K562 (cell line): ENCODE measurements at regions not wholly inside any gene's neighbourhood (a gene's known extent, or its start where the extent isn't known, plus 50 kb on each side); places are given as distances from the start of the nearest gene placed in this dataset.

ENCODE experiments used
- ATF1 ChIP-seq, 2 experiments: fragments of 450-650 bp in 1 of 2; IDR thresholded peaks; 2 replicates each; pipeline ENCODE4 v1.6.1; 2016; ENCODE audit warnings: missing compliant biosample characterization in 1 of 2, missing genetic modification characterization in 1 of 2
- BCOR ChIP-seq: fragments of 450-650 bp; IDR thresholded peaks from 2 replicates; pipeline ENCODE4 v1.6.1; 2016
- CREB1 ChIP-seq, 2 experiments: sonication (generic) in 1 of 2; formaldehyde crosslinking in 1 of 2; IDR thresholded peaks; 2 replicates each; pipeline versions ENCODE4 v1.6.1 to v1.8.0; 2012 to 2022; ENCODE audit warnings: inconsistent platforms in 1 of 2, mild to moderate bottlenecking in 1 of 2, missing genetic modification reagents in 1 of 2, moderate library complexity in 1 of 2
- EP300 ChIP-seq: IDR thresholded peaks from 2 replicates; pipeline ENCODE4 v1.6.1; 2012; ENCODE audit warnings: low read length, improper control_type of control experiment
- ERF ChIP-seq: fragments of 450-650 bp; formaldehyde crosslinking; IDR thresholded peaks from 2 replicates; pipeline ENCODE4 v1.4.0; 2020; ENCODE audit warnings: mild to moderate bottlenecking, mixed read lengths
- GABPB2 ChIP-seq: fragments of 250-450 bp; sonication (Bioruptor Pico); conservative IDR thresholded peaks from 2 replicates; pipeline ENCODE4 v1.5.1; 2021; ENCODE audit warnings: mild to moderate bottlenecking
- HNRNPH1 ChIP-seq: fragments of 200-400 bp; formaldehyde crosslinking; optimal IDR thresholded peaks from 2 replicates; pipeline ENCODE3; 2017; ENCODE audit warnings: low read depth, mild to moderate bottlenecking, low read length, moderate library complexity
- KLF13 ChIP-seq: fragments of 450-650 bp; IDR thresholded peaks from 2 replicates; pipeline ENCODE4 v1.6.1; 2016; ENCODE audit warnings: missing genetic modification characterization, low read depth, mild to moderate bottlenecking, missing compliant biosample characterization, moderate library complexity, borderline replicate concordance
- MEIS2 ChIP-seq: fragments of 450-650 bp; IDR thresholded peaks from 2 replicates; pipeline ENCODE4 v1.6.1; 2014; ENCODE audit warnings: mild to moderate bottlenecking; ENCODE audit not compliant: partially characterized antibody
- MTA3 ChIP-seq: fragments of 450-650 bp; formaldehyde crosslinking; IDR thresholded peaks from 2 replicates; pipeline ENCODE4 v1.6.1; 2017; ENCODE audit warnings: mild to moderate bottlenecking, borderline replicate concordance
- RREB1 ChIP-seq: fragments of 250-450 bp; sonication (Bioruptor Pico); IDR thresholded peaks from 2 replicates; pipeline ENCODE4 v1.4.0; 2020
- SIN3B ChIP-seq: fragments of 450-650 bp; IDR thresholded peaks from 2 replicates; pipeline ENCODE4 v1.6.1; 2017; ENCODE audit warnings: low read depth, mild to moderate bottlenecking, moderate library complexity
- SMARCB1 ChIP-seq: IDR thresholded peaks from 2 replicates; pipeline ENCODE4 v1.6.1; 2011; ENCODE audit warnings: improper control_type of control experiment, low read depth; ENCODE audit not compliant: insufficient read length
- ZBTB33 ChIP-seq: sonication (generic); formaldehyde crosslinking; IDR thresholded peaks from 2 replicates; pipeline ENCODE4 v1.8.1; 2023; ENCODE audit warnings: mild to moderate bottlenecking, missing genetic modification reagents
- ZFP30 ChIP-seq: fragments of 250-450 bp; sonication (Bioruptor Pico); IDR thresholded peaks from 2 replicates; pipeline ENCODE4 v1.8.0; 2022; ENCODE audit warnings: moderate library complexity, mild to moderate bottlenecking, inconsistent platforms, borderline replicate concordance
- ZNF140 ChIP-seq: fragments of 250-450 bp; sonication (Bioruptor Pico); IDR thresholded peaks from 2 replicates; pipeline ENCODE4 v1.8.0; 2021; ENCODE audit warnings: moderate library complexity, mild to moderate bottlenecking, inconsistent platforms
- ZNF316 ChIP-seq: fragments of 450-650 bp; IDR thresholded peaks from 2 replicates; pipeline ENCODE4 v1.6.1; 2016
- ZNF639 ChIP-seq, 2 experiments: fragments of 200-800 bp in 1 of 2; sonication (Bioruptor generic) in 1 of 2; sonication (generic) in 1 of 2; formaldehyde crosslinking in 1 of 2; IDR thresholded peaks in 1 of 2; conservative IDR thresholded peaks in 1 of 2; 2 replicates each; pipeline versions ENCODE4 v1.5.0 to v1.6.1; 2016 to 2020; ENCODE audit warnings: missing compliant biosample characterization in 1 of 2, missing genetic modification characterization in 1 of 2, missing genetic modification reagents in 1 of 2
- ZNF785 ChIP-seq: fragments of 250-450 bp; sonication (Bioruptor Pico); IDR thresholded peaks from 2 replicates; pipeline ENCODE4 v1.4.0; 2020; ENCODE audit warnings: mild to moderate bottlenecking

DNA sequence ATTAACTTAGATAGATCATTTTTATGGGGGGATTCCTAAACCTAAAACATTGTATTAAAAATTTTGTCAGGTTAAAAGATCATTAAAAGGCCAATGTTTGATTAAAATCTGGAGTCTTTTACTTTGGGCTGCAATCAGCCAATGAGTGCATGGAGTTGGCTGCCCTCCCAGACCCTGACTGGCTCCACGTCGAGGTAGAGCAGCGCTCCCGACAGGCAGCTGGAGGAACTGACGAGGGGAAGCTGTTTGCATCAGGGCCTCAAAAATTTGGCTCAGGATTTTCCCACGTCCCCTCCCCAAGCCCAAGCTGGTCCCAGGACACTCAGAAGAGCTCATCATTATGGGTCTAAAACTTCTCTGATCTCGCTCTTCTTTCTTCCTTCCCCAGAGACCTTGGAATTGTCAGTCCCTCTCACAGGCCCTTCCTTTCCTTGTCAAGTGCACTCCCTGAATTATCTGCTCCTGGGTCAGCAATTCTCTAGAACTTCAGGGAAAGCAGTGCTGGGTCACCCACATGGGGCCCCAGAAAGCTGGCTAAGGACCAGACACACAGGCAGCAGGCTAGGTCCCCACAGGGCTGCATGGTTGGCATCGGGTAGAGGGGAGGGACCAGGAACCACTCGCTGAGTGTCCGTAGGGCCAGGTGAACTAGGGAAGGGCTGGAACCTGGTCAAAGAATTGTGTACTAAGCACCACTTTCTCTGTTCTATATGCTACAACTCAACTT lies 119.6 kb upstream of the IGLL5 start (continued):
- no peak for TF ChIP-seq MTA3
- TF ChIP-seq ZFP30 (CRISPR knock-in tag) = no peak
- no peak for TF ChIP-seq RREB1 (CRISPR knock-in tag)
- TF ChIP-seq BCOR = no peak
- no peak for TF ChIP-seq SIN3B
- no peak for TF ChIP-seq MEIS2
- TF ChIP-seq ZNF785 (CRISPR knock-in tag) = no peak
- peak in 1 of 2 experiments; percentile 82; a peak in 1 of 4 replicates for TF ChIP-seq ZNF639 (CRISPR knock-in tag; conservative IDR thresholded peaks at IDR 0.05 in 1 of 2, IDR thresholded peaks at IDR 0.05 in 1 of 2)
- TF ChIP-seq ZBTB33 = no peak
- TF ChIP-seq EP300 = no peak
- TF ChIP-seq ATF1 (CRISPR knock-in tag; IDR thresholded peaks at IDR 0.05) = 0 out of 2 replicates have a peak, but pooled peaks have one; percentile 44
- TF ChIP-seq ATF1 (tag; IDR thresholded peaks at IDR 0.05) = no peak
- no peak for TF ChIP-seq ERF
- TF ChIP-seq ZNF140 (CRISPR knock-in tag) = no peak
- no peak for TF ChIP-seq HNRNPH1
- no peak for TF ChIP-seq GABPB2
- TF ChIP-seq SMARCB1 = no peak
- peak; percentile 28; the same call in 1 of the 2 replicates for TF ChIP-seq CREB1 (IDR thresholded peaks at IDR 0.05)
- no peak for TF ChIP-seq CREB1 (CRISPR knock-in tag; IDR thresholded peaks at IDR 0.05)
- no peak for TF ChIP-seq KLF13 (tag)
- TF ChIP-seq ZNF316 = no peak
